AG09309 (cell line): ENCODE measurements at regions not wholly inside any gene's neighbourhood (a gene's known extent, or its start where the extent isn't known, plus 50 kb on each side); places are given as distances from the start of the nearest gene placed in this dataset.
"Not testable (repeated sequence)": the region's sequence is repeated elsewhere in the genome, so short reads cannot be mapped to it uniquely, and the experiment has no call there.

Source experiments
- DNase-seq: peaks from one replicate; pipeline ENCODE4 v3.0.0-alpha.2; 2010; ENCODE audit warnings: low read depth
- H3K4me3 ChIP-seq: 2 replicates; pipeline ENCODE4 v1.5.1; 2011; ENCODE audit warnings: mild to moderate bottlenecking, low read depth, low read length, moderate library complexity; ENCODE audit not compliant: control insufficient read depth
- CTCF ChIP-seq: IDR thresholded peaks from 2 replicates; pipeline ENCODE4 v1.5.1; 2011; ENCODE audit warnings: mild to moderate bottlenecking, low read depth, low read length, inconsistent platforms; ENCODE audit not compliant: insufficient read depth, control insufficient read depth; ENCODE audit errors: missing control alignments

DNA sequence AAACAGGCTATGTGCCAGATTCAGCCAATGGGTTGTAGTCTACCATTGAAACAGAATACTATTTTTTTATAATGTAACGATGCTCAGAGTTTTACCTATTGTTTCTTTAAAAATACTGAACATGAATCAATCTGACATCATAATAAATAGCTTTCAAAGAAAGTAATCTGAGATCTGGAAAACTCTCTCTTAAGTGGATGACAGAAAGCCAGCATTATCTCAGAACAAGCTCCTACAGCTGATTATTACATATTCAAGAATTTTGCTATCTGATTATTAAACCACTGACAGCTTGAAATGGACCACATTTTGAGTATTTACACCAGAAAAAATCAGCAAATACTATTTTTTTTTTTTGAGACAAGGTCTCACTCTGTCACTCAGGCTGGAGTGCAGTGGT lies 484.2 kb upstream of the SOX9 start:
- H3K4me3 ChIP-seq = no peak overlapping the region
- TF ChIP-seq CTCF = no peak
- no peak for DNase-seq

GRCh38 chr17:71638668-71639067 lies 482.2 kb upstream of the SOX9 start:
- no peak overlapping the region for H3K4me3 ChIP-seq
- TF ChIP-seq CTCF = no peak
- no peak for DNase-seq

DNA sequence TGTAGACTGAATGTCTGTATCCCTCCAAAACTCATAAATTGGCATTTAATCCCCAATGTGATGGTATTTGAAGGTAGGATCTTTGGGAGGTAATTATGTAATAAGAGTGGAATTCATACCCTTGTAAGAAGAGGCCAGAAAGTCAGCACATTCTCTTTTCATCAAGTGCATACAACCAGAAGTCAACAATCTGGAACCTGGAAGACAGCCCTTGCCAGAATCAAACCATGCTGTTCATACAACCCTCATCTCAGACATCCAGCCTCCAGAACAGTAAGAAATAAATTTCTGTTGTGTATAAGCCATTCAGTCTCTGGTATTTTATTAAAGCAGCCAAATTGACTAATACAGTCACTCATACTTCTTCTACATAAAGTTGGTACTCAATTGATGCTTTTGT lies 481.0 kb upstream of the SOX9 start:
- no peak overlapping the region for H3K4me3 ChIP-seq
- no peak for TF ChIP-seq CTCF
- no peak for DNase-seq

DNA sequence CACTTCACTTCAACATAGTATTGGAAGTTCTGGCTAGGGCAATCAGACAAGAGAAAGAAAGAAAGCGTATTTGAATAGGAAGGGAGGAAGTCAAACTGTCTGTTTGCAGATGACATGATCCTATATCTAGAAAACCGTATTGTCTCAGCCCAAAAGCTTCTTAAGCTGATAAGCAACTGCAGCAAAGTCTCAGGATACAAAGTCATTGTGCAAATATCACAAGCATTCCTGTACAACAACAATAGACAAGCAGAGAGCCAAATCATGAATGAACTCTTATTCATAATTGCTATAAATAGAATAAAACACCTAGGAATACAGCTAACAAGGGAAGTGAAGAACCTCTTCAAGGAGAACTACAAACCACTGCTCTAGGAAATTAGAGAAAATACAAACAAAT lies 473.9 kb upstream of the SOX9 start:
- DNase-seq, H3K4me3 ChIP-seq: not testable (repeated sequence)

GRCh38 chr17:71648342-71648741 lies 472.5 kb upstream of the SOX9 start:
- H3K4me3 ChIP-seq, DNase-seq: not testable (repeated sequence)

GRCh38 chr17:71649941-71650350 lies 470.9 kb upstream of the SOX9 start:
- no peak for TF ChIP-seq CTCF
- no peak overlapping the region for H3K4me3 ChIP-seq
- DNase-seq = no peak

DNA sequence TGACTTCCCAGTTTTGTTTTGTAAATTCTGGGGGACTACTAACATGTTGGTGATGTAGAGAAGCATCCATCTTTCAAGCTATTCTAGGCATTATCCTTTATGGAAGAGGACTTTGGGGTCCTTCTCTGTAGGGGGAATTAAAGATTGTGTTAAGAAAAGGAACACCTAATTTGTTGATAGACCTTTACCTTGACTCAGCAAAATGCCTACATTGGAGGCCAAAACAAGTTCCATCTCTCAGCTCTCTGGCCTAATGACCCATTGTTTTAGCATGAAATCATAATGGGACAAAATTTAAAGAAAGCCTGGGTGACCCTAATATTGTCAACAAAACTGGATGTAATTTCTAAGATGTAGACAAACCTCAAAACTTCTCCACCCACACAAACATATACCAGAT lies 465.3 kb upstream of the SOX9 start:
- DNase-seq = no peak
- TF ChIP-seq CTCF = no peak
- H3K4me3 ChIP-seq = no peak overlapping the region

- no peak for DNase-seq
- H3K4me3 ChIP-seq = no peak overlapping the region
- no peak for TF ChIP-seq CTCF
Observed at GRCh38 chr17:71656964-71657858, 463.6 kb upstream of the SOX9 start.
